Fibroblast of villous mesenchyme (primary cell): ENCODE measurements at regions not wholly inside any gene's neighbourhood (a gene's known extent, or its start where the extent isn't known, plus 50 kb on each side); places are given as distances from the start of the nearest gene placed in this dataset.

Experiments used
- DNase-seq: peaks from one replicate; pipeline ENCODE4 v3.0.0-alpha.2; 2010; ENCODE audit warnings: low read depth
- H3K4me3 ChIP-seq: 2 replicates; pipeline ENCODE4 v1.5.1; 2011; ENCODE audit warnings: low read depth, mild to moderate bottlenecking, low read length
- TF ChIP-seq, protein P1 (sequence below): IDR thresholded peaks from 2 replicates; pipeline ENCODE4 v1.5.1; 2012; ENCODE audit warnings: low read depth, mild to moderate bottlenecking, low read length; ENCODE audit not compliant: insufficient read depth

GRCh38 chr14:27190296-27190695, 592.5 kb upstream of the NOVA1 start:
- no peak overlapping the region for H3K4me3 ChIP-seq
- DNase-seq = no peak
- TF ChIP-seq, protein P1, sequence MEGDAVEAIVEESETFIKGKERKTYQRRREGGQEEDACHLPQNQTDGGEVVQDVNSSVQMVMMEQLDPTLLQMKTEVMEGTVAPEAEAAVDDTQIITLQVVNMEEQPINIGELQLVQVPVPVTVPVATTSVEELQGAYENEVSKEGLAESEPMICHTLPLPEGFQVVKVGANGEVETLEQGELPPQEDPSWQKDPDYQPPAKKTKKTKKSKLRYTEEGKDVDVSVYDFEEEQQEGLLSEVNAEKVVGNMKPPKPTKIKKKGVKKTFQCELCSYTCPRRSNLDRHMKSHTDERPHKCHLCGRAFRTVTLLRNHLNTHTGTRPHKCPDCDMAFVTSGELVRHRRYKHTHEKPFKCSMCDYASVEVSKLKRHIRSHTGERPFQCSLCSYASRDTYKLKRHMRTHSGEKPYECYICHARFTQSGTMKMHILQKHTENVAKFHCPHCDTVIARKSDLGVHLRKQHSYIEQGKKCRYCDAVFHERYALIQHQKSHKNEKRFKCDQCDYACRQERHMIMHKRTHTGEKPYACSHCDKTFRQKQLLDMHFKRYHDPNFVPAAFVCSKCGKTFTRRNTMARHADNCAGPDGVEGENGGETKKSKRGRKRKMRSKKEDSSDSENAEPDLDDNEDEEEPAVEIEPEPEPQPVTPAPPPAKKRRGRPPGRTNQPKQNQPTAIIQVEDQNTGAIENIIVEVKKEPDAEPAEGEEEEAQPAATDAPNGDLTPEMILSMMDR = no peak

GRCh38 chr14:27199272-27199671, 601.4 kb upstream of the NOVA1 start:
- DNase-seq = no peak
- TF ChIP-seq, protein P1 = no peak

GRCh38 chr14:27205036-27205435, 607.2 kb upstream of the NOVA1 start:
- TF ChIP-seq, protein P1 = no peak
- H3K4me3 ChIP-seq = no peak overlapping the region
- no peak for DNase-seq

More at GRCh38 chr14:27199272-27199671, 601.4 kb upstream of the NOVA1 start:
- no peak overlapping the region for H3K4me3 ChIP-seq

GRCh38 chr14:27211741-27212140, 613.9 kb upstream of the NOVA1 start:
- TF ChIP-seq, protein P1 = no peak
- no peak overlapping the region for H3K4me3 ChIP-seq
- DNase-seq = no peak

- H3K4me3 ChIP-seq = no peak overlapping the region
- DNase-seq = no peak
- TF ChIP-seq, protein P1 = no peak
Measured at GRCh38 chr14:27222671-27223070, 624.8 kb upstream of the NOVA1 start.

DNA sequence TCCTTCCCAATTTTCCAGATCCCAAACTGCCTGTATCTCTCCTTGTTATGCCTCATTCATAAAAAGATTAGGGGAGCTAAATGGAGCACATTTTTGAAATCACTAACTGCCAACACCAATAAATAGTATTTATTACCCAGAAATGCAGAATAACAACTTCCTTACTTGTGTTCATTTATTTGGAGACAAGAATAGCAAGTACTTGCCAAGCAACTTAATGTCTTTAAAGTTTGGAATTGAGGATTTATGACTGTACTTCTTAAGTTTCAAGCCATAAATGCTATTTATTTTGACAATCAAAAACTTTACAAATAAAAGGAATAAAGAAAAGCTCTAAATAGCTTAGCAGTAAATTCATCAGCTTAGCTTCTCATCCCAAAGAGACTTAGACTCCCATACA, 626.1 kb upstream of the NOVA1 start:
- no peak for DNase-seq
- TF ChIP-seq, protein P1 = no peak
- no peak overlapping the region for H3K4me3 ChIP-seq

DNA sequence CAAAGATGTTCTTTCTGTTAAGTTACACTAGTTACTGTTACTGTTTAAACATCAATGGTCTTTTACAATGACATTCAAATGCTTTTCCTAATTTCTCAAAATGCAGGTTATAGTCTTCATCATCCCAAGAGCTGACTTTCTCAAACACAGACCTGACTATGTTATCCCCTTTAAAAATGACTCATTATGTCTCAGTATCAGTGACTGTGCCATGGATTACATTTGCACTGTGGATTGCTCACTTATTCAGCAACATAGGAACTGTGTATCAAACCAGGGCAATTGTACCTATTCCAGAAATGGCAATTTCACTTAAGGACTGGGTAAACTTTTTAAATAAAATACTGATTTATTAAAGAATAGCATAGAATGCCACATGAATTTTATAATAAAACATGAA, 630.2 kb upstream of the NOVA1 start:
- H3K4me3 ChIP-seq = no peak overlapping the region
- no peak for DNase-seq
- TF ChIP-seq, protein P1 = no peak
